HG03139 (cell line): ENCODE measurements at regions not wholly inside any gene's neighbourhood (a gene's known extent, or its start where the extent isn't known, plus 50 kb on each side); places are given as distances from the start of the nearest gene placed in this dataset.
"Not testable (repeated sequence)": the region's sequence is repeated elsewhere in the genome, so short reads cannot be mapped to it uniquely, and the experiment has no call there.

Experiments used
- ATAC-seq: cut with Tn5 transposase; IDR thresholded peaks from one replicate; pipeline ENCODE4 v1.9.1; 2021; ENCODE audit not compliant: unreplicated experiment

DNA sequence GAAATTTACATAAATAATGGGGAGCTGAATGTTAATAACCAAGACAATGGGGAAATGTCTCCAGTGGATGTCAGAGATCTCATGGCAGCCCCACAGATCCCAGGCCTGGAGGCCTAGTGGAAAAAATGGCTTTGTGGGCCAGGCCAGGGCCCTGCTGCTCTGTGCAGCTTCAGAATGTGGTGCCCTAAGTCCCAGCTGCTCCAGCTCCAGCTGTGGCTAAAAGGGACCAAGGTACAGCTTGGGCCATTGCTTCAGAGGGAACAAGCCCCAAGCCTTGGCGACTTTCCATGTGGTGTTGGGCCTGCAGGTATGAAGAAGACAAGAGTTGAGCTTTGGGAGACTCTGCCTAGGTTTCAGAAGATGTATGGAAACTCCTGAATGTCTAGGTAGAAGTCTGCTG is 658.2 kb downstream of the NUP35 start:
- no peak for ATAC-seq

DNA sequence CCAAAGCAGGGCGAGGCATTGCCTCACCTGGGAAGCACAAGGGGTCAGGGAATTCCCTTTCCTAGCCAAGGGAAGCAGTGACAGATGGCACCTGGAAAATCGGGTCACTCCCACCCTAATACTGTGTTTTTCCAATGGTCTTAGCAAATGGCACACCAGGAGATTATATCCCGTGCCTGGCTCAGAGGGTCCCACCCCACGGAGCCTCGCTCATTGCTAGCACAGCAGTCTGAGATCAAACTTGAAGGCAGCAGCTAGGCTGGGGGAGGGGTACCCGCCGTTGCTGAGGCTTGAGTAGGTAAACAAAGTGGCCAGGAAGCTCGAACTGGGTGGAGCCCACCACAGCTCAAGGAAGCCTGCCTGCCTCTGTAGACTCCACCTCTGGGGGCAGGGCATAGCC is 664.6 kb downstream of the NUP35 start:
- not testable (repeated sequence) for ATAC-seq

DNA sequence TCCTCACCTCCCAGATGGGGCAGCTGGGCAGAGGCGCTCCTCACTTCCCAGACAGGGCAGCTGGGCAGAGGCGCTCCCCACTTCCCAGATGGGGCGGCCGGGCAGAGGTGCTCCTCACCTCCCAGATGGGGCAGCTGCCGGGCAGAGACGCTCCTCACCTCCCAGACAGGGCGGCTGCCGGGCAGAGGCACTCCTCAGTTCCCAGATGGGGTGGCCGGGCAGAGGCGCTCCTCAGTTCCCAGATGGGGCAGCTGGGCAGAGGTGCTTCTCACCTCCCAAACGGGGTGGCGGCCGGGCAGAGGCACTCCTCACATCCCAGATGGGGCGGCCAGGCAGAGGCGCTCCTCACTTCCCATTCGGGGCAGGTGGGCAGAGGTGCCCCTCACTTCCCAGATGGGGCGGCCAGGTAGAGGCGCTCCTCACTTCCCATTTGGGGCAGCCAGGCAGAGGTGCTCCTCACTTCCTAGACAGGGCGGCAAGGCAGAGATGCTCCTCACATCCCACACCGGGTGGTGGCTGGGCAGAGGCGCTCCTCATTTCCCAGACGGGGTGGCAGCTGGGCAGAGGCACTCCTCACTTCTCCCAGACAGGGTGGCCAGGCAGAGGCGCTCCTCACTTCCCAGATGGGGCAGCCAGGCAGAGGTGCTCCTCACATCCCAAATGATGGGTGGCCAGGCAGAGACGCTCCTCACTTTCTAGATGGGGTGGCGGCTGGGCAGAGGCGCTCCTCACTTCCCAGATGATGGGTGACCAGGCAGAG is 668.1 kb downstream of the NUP35 start:
- not testable (repeated sequence) for ATAC-seq

DNA sequence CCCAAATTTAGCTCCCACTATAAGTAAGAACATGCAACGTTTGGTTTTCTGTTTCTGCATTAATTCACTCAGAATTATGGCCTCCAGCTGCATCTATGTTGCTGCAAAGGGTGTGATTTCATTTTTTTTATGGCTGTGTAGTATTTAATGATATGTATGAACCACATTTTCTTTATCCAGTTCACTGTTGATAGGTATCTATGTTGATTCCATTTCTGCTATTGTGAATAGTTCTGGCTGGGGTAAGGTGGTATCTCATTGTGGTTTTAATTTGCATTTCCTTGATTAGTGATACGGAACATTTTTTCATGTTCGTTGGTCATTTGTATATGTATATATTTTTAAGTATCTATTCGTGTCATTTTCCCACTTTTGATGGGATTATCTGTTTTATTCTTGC is 674.3 kb downstream of the NUP35 start:
- ATAC-seq: no peak

DNA sequence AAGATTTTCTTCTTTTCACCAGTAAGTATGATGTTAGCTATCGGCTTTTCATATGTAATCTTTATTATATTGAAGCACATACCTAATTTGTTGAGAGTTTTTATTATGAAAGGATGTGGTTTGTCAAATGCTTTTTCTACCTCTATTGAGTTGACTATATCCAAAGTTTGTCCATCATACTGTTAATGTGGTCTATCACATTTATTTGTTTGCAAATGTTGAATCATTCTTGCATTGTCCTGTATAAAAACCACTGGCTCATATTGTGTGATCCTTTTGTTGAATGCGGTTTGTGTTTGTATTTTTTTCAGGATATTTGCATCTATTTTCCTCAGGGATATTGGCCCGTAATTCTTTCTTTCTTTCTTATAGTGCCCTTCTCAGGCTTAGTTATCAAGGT is 675.5 kb downstream of the NUP35 start:
- ATAC-seq: no peak

DNA sequence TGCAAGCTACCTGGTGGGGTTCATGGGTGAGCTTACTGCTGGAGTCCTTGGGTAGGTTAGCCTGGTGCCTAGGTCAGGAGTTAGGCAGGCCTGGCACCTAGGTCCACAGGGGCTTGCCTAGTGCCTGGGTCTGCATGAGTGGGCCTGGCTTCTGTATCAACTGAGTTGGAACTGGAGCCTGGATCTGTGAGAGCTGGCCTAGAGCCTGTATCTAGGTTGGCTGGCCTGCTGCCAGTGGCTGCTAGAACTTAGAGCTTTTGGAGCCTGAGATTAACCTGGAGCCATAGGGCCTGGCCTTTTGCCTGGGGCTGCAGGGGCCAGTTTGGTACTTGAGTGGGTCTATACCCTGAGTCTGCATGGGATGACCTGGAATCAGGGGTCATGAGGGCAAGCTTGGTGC is 679.4 kb downstream of the NUP35 start:
- no peak for ATAC-seq

DNA sequence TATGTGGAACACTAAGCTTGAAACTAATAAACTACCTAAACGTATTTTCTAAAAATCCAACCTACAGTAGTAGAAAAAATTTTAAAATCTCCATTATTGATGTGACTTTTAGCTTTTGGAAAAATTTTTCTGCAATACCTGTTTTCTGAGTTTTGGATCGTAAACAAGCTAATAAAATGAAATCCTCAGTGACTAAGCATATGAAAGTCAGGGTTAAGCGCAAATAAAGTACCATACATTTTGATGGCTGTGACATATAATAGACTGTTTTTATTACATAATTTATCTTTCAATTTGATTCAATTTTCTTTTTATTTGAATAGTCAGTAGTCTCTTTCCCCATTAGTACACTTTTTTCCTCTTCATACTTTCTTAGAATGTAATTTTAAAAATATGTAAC is 683.6 kb downstream of the NUP35 start:
- no peak for ATAC-seq

DNA sequence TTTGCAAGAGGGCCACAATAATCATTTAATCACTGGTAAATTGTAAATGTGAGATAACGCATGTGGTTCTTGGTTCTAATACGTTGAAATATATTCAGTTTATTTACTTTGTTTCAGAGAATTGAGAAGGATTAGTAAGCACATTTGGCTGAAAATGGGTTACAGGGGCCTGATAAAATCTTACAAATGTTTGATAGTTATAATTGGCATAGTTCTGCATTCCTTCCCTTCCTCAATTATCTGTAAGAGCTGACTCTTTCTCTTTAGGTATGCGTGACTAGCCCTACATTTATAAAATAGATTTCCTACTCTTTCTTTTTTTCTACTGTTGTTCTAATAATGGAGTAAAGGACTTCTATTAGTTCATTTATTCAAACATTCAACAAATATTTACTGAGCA is 685.2 kb downstream of the NUP35 start:
- no peak for ATAC-seq

DNA sequence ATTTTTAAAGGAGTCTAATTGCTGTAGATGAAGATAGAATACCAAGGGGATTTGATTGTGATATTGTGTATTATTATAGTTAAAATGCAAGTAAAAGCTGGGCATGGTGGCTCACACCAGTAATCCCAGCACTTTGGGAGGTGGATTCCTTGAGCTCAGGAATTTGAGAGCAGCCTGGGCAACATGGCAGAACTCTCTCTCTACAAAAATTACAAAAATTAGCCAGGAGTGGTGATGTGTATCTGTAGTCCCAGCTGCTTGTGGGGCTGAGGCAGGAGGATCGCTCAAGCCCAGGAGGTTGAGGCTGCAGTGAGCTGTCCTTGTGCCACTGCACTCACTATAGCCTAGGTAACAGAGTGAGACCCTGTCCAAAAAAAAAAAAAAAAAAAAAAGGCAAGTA is 687.0 kb downstream of the NUP35 start:
- ATAC-seq: no peak

DNA sequence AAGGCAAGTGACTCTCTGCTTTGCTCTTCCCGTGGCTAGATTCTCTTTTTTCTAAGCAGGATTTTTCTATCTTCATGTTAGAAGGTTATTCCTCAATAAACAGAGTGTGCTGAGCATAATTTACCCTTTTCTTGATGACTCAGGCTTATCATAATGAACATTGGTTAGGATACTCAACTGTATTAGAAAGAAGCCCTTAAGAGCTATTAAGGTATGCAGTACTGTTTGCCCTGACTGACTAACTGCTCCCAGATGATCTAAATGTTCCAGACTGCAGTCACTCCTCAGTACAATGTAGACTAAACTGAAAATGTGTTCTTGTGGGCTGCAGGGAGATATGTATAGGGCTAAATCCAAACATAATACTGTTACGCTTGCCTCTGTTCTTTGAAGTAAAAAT is 687.8 kb downstream of the NUP35 start:
- no peak for ATAC-seq

DNA sequence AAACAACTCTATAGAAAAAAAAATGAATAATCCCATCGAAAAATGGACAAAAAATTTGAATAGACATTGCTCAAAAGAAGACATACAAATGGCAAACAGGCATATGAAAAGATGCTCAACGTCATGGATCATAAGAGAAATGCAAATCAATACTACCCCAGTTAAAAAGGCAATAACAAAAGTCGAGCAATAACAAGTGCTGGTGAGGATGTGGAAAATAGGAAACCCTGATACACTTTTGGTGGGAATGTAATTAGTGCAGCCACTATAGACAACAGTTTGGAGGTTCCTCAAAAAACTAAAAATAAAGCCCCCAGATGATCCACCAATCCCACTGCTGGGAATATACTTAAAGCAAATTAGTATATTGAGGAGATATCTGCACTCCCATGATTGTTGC is 701.5 kb downstream of the NUP35 start:
- no peak for ATAC-seq

DNA sequence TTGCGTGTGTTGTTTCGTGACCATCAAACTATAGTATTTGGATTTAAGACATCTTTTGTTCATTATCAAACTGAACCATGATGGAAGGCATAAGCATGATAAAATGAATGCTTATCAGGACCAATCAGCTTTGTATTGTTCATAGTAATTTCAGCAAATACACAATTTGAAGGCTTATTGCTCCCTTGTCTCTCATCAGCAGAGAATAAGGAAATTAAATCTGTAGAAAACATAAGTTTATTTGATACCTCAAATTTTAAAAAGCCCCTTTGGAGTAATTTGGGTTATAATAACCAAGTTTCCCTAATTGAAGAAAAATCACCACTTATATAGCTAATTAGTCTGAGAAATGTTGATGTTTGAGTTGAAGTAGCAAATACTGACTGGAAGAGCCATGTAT is 705.7 kb downstream of the NUP35 start:
- no peak for ATAC-seq

DNA sequence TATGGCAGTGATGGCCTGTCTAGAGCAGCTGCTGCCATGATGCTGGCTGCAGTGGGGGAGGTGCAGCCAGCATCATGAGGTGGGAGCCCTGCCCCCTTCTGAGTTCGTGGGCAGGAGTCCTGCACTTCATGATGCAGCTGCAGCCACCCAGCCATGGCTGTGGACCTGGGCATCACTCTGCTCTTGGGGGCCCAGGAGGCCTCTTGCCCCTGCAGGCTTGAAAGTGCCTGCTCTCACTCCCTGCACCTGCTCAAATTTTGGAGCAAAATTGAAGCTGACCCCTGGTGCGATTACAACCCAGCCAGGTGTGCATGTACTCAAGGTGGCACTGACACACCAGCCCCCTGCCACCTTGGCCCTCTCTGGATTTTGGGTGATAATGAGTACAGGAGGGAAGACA is 712.9 kb downstream of the NUP35 start:
- ATAC-seq: no peak

DNA sequence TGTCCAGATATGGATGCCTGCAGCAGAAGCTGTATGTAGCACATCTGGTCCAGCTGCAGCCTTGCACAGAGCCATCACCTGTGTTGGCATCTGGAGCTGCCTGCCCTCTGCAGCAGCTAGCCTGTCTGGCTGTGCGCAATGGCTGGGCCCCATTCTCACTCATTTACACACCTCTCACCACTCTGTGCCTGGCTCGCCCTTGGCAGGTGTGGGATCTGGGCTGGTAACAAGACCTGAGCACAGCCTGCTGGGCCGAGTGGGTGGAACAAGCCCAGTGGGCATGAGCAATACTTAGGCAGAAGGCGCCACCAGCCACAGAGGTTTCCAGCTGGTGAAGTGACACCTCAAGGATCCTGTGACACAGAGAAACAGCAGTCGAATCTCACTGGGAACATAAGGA is 714.1 kb downstream of the NUP35 start:
- no peak for ATAC-seq

DNA sequence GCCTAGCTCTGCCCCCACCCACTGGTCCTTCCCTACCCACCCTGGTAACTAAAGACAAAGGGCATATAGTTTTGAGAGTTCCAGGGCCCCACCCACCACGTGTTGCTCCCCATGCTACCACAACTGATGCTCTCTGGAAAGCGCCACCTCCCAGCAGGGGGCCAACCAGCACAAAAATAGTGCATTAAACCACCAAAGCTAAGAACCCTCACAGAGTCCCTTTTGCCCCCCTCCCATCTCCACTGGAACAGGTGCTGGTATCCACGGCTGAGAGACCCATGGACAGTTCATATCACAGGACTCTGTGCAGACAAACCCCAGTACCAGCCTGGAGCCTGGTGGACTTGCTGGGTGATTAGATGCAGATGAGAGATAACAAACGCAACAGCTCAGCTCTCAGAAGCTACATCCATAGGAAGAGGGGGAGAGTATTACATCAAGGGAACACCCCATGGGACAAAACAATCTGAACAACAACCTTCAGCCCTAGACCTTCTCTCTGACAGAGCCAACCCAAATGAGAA is 715.9 kb downstream of the NUP35 start:
- no peak for ATAC-seq

DNA sequence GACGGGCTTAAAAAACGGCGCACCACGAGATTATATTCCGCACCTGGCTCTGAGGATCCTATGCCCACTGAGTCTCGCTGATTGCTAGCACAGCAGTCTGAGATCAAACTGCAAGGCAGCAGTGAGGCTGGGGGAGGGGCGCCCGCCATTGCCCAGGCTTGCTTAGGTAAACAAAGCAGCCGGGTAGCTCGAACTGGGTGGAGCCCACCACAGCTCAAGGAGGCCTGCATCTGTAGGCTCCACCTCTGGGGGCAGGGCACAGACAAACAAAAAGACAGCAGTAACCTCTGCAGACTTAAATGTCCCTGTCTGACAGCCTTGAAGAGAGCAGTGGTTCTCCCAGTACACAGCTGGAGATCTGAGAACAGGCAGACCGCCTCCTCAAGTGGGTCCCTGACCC is 725.6 kb downstream of the NUP35 start:
- ATAC-seq: not testable (repeated sequence)

DNA sequence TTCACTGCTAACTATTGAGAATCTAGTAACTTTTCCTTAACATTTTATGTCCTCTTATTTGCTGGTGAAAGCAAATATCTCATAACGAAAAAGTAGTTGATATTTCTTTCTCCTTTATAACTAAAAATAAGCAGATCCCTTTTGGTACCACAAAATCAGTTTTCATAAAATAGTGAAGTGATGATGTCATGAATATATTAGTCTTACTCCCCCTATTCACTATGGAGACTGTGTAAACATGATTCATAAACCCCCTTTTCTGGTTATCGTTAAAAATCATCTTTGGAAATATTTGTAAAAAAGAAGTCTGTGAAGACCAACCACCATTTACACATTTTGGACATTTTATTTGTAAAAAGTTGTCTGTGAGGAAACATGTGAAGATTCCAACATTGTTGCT is 734.9 kb downstream of the NUP35 start:
- no peak for ATAC-seq

DNA sequence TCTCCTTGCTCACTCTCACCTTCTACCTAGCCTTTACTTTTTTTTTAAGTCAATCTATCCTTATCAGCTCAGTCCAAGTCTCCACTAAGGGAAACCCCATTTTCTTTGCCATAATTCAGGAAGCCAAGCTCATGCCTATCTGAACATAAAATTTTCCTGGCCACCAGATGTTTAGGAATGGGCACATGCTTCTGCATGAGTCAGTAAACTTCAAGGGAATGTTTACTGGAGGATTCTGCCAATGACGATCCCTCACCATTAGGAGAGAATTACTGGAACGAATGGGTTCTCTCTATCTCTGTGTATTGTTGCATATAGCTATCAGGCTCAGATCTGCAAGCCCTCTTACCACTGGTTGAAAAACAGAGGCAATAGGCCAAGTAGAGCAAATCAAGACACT is 731.7 kb upstream of the ZNF804A start:
- no peak for ATAC-seq

DNA sequence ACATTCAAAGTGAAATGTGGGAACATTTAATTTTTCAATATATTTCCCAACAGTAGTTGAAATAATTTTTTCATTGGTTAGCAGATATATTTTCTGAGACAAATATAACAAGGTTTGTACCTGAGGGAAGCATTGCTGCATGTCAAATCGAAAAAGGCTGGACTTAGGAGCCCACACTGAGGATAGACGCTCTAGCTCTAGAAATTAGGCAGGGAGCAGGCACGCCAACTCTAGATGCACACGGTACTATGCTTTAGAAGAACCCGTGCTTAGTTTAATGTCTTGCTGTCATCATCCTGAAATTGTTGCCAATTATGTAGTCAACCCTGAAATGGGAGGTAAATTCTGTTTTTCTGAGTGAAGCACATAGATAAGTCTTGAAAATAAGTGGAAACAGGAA is 731.1 kb upstream of the ZNF804A start:
- no peak for ATAC-seq

DNA sequence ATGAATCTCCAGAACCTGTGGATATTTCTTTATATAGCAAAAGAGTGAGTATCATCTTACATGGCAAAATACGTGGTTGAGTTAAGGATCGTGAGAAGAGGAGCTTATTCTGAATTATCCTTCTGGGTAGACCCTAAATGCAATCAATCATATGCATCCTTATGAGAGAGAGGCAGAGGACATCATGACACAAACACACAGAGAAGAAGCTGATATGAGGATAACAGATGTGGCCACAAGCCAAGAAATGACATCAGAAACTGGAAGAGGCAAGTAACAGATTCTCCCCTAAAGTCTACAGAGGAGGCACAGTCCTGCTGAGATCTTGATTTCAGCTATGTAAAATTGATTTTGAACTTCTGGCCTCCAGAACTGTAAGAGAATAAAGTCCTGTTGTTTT is 730.2 kb upstream of the ZNF804A start:
- no peak for ATAC-seq

DNA sequence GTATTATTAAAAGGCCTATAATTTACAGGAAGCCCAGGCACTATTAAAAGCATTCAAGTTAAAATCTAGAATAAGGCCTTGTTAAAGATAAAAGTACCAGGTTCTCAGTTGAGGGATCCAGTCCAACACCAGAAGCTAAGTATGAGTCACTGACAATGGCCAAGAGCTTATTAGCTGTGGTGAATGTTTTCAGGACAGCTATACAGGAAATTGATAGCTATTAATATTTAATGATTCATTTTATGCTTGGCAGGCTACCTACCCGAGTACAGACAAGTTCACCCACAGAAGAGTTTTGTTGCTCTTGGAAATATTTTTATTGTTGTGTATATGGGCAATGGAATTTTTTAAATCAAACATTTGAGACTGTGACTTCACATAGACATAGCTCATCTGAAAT is 729.6 kb upstream of the ZNF804A start:
- ATAC-seq: no peak

DNA sequence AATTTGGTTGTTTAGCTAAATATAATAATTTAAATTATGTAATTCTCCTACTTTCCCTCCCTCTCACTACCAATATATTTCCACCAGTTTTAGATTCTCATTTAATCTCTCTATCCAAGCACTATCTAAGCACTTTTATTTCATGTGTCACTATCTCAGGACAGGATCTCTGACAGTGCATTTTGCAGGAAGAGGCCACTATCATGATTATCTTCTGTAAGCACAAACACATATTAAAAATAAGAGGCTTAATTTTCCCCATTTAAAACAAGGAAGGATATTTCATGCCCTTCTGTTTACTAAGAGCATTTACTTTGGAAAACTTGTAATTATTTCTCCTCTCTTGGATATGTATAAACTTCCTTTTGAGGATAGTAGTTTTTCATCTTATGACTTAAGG is 726.2 kb upstream of the ZNF804A start:
- no peak for ATAC-seq

DNA sequence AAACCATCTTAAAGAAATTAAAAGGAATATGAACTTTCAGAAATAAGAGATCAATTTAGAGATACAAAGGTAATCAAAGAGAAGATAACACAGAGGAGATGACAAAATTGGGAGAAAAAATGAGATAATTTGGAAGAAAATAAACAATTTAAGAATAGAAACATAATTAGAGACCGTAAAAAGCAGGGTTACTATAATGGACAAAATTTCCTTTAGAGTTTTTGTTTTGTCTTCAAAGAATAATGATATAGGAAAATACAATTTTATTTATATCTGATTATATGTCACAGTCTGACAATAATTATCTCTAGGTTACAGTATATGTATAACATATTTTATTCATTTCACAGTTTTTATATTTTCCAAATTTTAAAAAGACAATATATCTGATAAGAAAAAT is 716.4 kb upstream of the ZNF804A start:
- no peak for ATAC-seq
